Muscle of leg (tissue), 3 donors: ENCODE measurements at regions not wholly inside any gene's neighbourhood (a gene's known extent, or its start where the extent isn't known, plus 50 kb on each side); places are given as distances from the start of the nearest gene placed in this dataset.
"Not testable (repeated sequence)": the region's sequence is repeated elsewhere in the genome, so short reads cannot be mapped to it uniquely, and the experiment has no call there.

Experiments used
- DNase-seq: peaks from one replicate; pipeline ENCODE4 v3.0.0; 2013
- H3K27ac ChIP-seq: one replicate; pipeline ENCODE4 v1.5.1; 2013; ENCODE audit warnings: mild to moderate bottlenecking, low read length, control low read depth
- H3K27me3 ChIP-seq: one replicate; pipeline ENCODE4 v1.6.1; 2013; ENCODE audit warnings: low read length; ENCODE audit not compliant: control insufficient read depth, insufficient read depth
- H3K36me3 ChIP-seq: one replicate; pipeline ENCODE4 v1.6.1; 2013; ENCODE audit warnings: low read length; ENCODE audit not compliant: control insufficient read depth, insufficient read depth
- H3K4me1 ChIP-seq: one replicate; pipeline ENCODE4 v1.6.1; 2013; ENCODE audit warnings: low read length; ENCODE audit not compliant: control insufficient read depth, insufficient read depth
- H3K4me3 ChIP-seq: one replicate; pipeline ENCODE4 v1.5.1; 2013; ENCODE audit warnings: low read length, control low read depth
- H3K9me3 ChIP-seq: replicated peaks from 2 replicates; pipeline ENCODE4 v1.6.1; 2013; ENCODE audit warnings: low read depth, low read length; ENCODE audit not compliant: control insufficient read depth
- WGBS: methylation state at CpG from one replicate; pipeline ENCODE4 v1.1.5; 2013; ENCODE audit warnings: missing lambda C conversion rate; ENCODE audit not compliant: insufficient coverage; 5-methylcytosine and 5-hydroxymethylcytosine counted together

GRCh38 chr17:27094179-27094578, 199.7 kb upstream of the WSB1 start:
- H3K27ac ChIP-seq, H3K4me3 ChIP-seq, H3K36me3 ChIP-seq, H3K9me3 ChIP-seq, H3K27me3 ChIP-seq, DNase-seq, H3K4me1 ChIP-seq: not testable (repeated sequence)
- WGBS: no CpG with 5 or more reads among the region's 1 CpG

- not testable (repeated sequence) for H3K36me3 ChIP-seq, H3K27me3 ChIP-seq, H3K27ac ChIP-seq, H3K4me3 ChIP-seq, H3K9me3 ChIP-seq, H3K4me1 ChIP-seq, DNase-seq
- WGBS: 100% methylated on average over 3 of the region's 4 CpGs
Measured at GRCh38 chr17:27095821-27096220, 198.1 kb upstream of the WSB1 start.

GRCh38 chr17:27099266-27099665, 194.6 kb upstream of the WSB1 start:
- no CpG with 5 or more reads among the region's 2 CpGs for WGBS
- not testable (repeated sequence) for H3K27me3 ChIP-seq, H3K4me1 ChIP-seq, H3K27ac ChIP-seq, H3K9me3 ChIP-seq, H3K4me3 ChIP-seq, H3K36me3 ChIP-seq, DNase-seq

GRCh38 chr17:27104605-27105221, 189.2 kb upstream of the WSB1 start:
- H3K4me1 ChIP-seq, H3K4me3 ChIP-seq, H3K36me3 ChIP-seq, H3K27me3 ChIP-seq, H3K9me3 ChIP-seq, DNase-seq, H3K27ac ChIP-seq: not testable (repeated sequence)
- 97% methylated on average over 5 of the region's 31 CpGs for WGBS

- no peaks in the 10 kb centered on the region for H3K27me3 ChIP-seq
- no peak for DNase-seq
- peaks cover 6% of the 10 kb centered on the region for H3K9me3 ChIP-seq
- H3K27ac ChIP-seq: no peak overlapping the region
- no peaks in the 10 kb centered on the region for H3K4me1 ChIP-seq
- no peak overlapping the region for H3K4me3 ChIP-seq
- no CpG with 5 or more reads among the region's 3 CpGs for whole genome bisulfite sequencing
- no peaks in the 10 kb centered on the region for H3K36me3 ChIP-seq
Measured at GRCh38 chr17:27105636-27106035, 188.3 kb upstream of the WSB1 start.

- no peak overlapping the region for H3K4me3 ChIP-seq
- no peak for DNase-seq
- no peaks in the 10 kb centered on the region for H3K27me3 ChIP-seq
- H3K9me3 ChIP-seq: peaks cover 6% of the 10 kb centered on the region
- 51% methylated on average over 2 of the region's 2 CpGs for WGBS
- H3K27ac ChIP-seq: no peak overlapping the region
- no peaks in the 10 kb centered on the region for H3K36me3 ChIP-seq
- no peaks in the 10 kb centered on the region for H3K4me1 ChIP-seq
Measured at GRCh38 chr17:27106347-27106981, 187.4 kb upstream of the WSB1 start.

GRCh38 chr17:27106982-27107360, 186.9 kb upstream of the WSB1 start:
- H3K4me3 ChIP-seq: no peak overlapping the region
- no CpG with 5 or more reads among the region's 2 CpGs for WGBS
- H3K9me3 ChIP-seq: peaks cover 6% of the 10 kb centered on the region
- H3K4me1 ChIP-seq: no peaks in the 10 kb centered on the region
- DNase-seq: no peak
- H3K27ac ChIP-seq: no peak overlapping the region
- no peaks in the 10 kb centered on the region for H3K36me3 ChIP-seq
- H3K27me3 ChIP-seq: no peaks in the 10 kb centered on the region

- H3K36me3 ChIP-seq, H3K9me3 ChIP-seq, H3K27me3 ChIP-seq, H3K4me1 ChIP-seq, H3K4me3 ChIP-seq, DNase-seq, H3K27ac ChIP-seq: not testable (repeated sequence)
- WGBS: no CpG with 5 or more reads among the region's 2 CpGs
Measured at GRCh38 chr17:27107386-27108328, 186.3 kb upstream of the WSB1 start.

GRCh38 chr17:27109346-27109745, 184.6 kb upstream of the WSB1 start:
- H3K4me3 ChIP-seq: no peak overlapping the region
- no peak overlapping the region for H3K27ac ChIP-seq
- no peaks in the 10 kb centered on the region for H3K4me1 ChIP-seq
- DNase-seq: no peak
- H3K36me3 ChIP-seq: no peaks in the 10 kb centered on the region
- H3K9me3 ChIP-seq: peaks cover 8% of the 10 kb centered on the region
- no peaks in the 10 kb centered on the region for H3K27me3 ChIP-seq

GRCh38 chr17:27153005-27153404, 140.9 kb upstream of the WSB1 start:
- no peak overlapping the region for H3K4me3 ChIP-seq
- DNase-seq: no peak
- WGBS: 94% methylated on average over 4 of the region's 4 CpGs
- no peaks in the 10 kb centered on the region for H3K27me3 ChIP-seq
- no peaks in the 10 kb centered on the region for H3K36me3 ChIP-seq
- no peak overlapping the region for H3K27ac ChIP-seq
- no peaks in the 10 kb centered on the region for H3K4me1 ChIP-seq
- H3K9me3 ChIP-seq: peaks cover 40% of the 10 kb centered on the region
